ENCODE measurements at regions not wholly inside any gene's neighbourhood (a gene's known extent, or its start where the extent isn't known, plus 50 kb on each side); places are given as distances from the start of the nearest gene placed in this dataset.

DNA sequence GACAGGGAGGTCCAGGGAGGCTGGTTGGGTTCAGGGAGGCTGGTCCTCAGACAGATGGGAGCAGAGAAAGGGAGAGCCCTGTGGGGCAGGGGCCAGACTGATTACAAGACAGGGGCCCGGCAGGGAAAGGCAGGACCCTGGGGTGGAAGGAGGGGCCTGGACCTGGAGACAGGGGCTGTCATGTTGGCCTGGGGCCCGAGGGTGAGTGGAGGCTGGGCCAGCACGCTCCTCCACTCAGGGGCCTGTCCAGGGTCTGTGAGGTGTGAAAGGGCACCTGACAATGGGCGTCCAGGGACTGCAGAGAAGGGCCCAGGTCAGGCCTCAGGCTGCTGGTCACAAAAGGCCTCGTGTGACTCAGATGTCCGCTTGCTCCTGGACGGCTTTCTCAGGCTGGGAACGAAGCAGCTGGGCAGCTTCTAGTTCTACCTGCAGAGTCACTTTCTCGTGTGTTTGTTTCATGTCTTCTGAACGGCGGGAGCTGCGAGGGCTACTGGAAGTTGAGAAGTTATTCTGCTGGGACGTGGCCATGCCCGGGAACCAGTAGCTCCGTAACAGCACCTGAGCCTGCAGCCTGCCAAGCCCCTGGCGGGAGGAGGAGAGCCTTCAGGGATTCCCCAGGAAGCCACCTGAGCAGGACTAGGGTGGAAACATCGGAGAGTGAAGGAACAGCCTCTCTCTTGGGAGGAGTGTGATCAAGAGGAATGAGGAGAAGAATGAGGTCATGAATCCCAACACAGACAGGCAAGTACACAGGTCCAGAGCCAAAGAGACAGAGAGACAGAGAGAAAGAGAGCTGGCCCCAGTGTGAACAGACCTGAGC is 65.8 kb downstream of the KLF6 start:
- in situ Hi-C loops (cut with MboI; ENCODE audit: low sequenced_read_pairs) (no loop called here), intact Hi-C loops (cut with micrococcal nuclease) (no loop called here), dilution Hi-C loops (cut with HindIII; ENCODE audit: low sequenced_read_pairs, unreplicated experiment) (no loop called here)
- Histone ChIP-seq H4K8ac (ENCODE audit: low read depth in 2 of 2, low read length in 2 of 2) (no peak overlapping the region), H2AK5ac (ENCODE audit: low read depth, low read length) (no peak overlapping the region; the same call in 1 of the 2 replicates), H3K9ac (ENCODE audit: low read depth, low read length) (no peak overlapping the region), H3K4me3 (ENCODE audit: insufficient read depth, low read depth, low read length) (no peak overlapping the region), H3K4ac (ENCODE audit: low read depth, low read length) (no peak overlapping the region), H4K20me1 (ENCODE audit: insufficient read depth, low read length) (no peaks in the 10 kb centered on the region), H2BK5ac (ENCODE audit: low read depth, low read length, poor library complexity, severe bottlenecking) (no peak overlapping the region), H3K4me2 (ENCODE audit: low read depth, low read length) (no peak overlapping the region), H3K23ac (ENCODE audit: low read depth, low read length) (no peak overlapping the region), H2BK20ac (ENCODE audit: low read depth, low read length) (no peak overlapping the region), H2BK120ac (ENCODE audit: low read depth, low read length) (no peak overlapping the region), H3K4me1 (ENCODE audit: control insufficient read depth, insufficient read depth, low read length) (peaks cover 3% of the 10 kb centered on the region), H4K5ac (ENCODE audit: low read depth, low read length) (no peak overlapping the region), H3K27me3 (ENCODE audit: control insufficient read depth, insufficient read depth, low read length) (no peaks in the 10 kb centered on the region), H3K36me3 (ENCODE audit: control insufficient read depth, insufficient read depth, low read length) (no peaks in the 10 kb centered on the region), H3K9me1 (ENCODE audit: insufficient read depth, low read length) (no peaks in the 10 kb centered on the region), H3K18ac (ENCODE audit: low read depth, low read length) (peak overlapping the region; percentile 32; the same call in 1 of the 2 replicates), H3K9me3 (ENCODE audit: control insufficient read depth, insufficient read depth, low read length) (no peaks in the 10 kb centered on the region), H2AK9ac (replicated peaks; ENCODE audit: low read depth, low read length, poor library complexity) (no peak overlapping the region), H3K79me1 (ENCODE audit: low read depth in 1 of 2, low read length in 2 of 2) (no peaks in the 10 kb centered on the region), H2BK15ac (ENCODE audit: low read depth, low read length) (no peak overlapping the region), H3K56ac (ENCODE audit: extremely low read depth, insufficient read depth, low read length) (no peak overlapping the region), H3K14ac (replicated peaks; ENCODE audit: low read depth, low read length) (no peak overlapping the region), H2AFZ (replicated peaks; ENCODE audit: low read length, poor library complexity) (no peak overlapping the region), H4K91ac (ENCODE audit: insufficient read depth, low read depth, low read length) (no peak overlapping the region), H3K27ac (ENCODE audit: insufficient read depth, low read length) (no peak overlapping the region)
- TF ChIP-seq NFE2L2 (IDR thresholded peaks at IDR 0.05; ENCODE audit: low read depth, low read length) (no peak), FOS (IDR thresholded peaks at IDR 0.05; ENCODE audit: low read depth, low read length) (no peak), MXI1 (IDR thresholded peaks at IDR 0.05; ENCODE audit: borderline replicate concordance, low read depth, low read length) (no peak), CHD1 (IDR thresholded peaks at IDR 0.05; ENCODE audit: low read depth, low read length) (no peak), MAZ (IDR thresholded peaks at IDR 0.05; ENCODE audit: borderline replicate concordance, low read depth, low read length) (no peak), SMC3 (IDR thresholded peaks at IDR 0.05; ENCODE audit: low read depth, low read length) (no peak), RCOR1 (IDR thresholded peaks at IDR 0.05; ENCODE audit: insufficient replicate concordance, low read length) (no peak), ELK1 (IDR thresholded peaks at IDR 0.05; ENCODE audit: borderline replicate concordance, low read depth, low read length) (no peak), RFX5 (IDR thresholded peaks at IDR 0.05; ENCODE audit: low read depth, low read length) (no peak)
- TF ChIP-seq, protein P1, sequence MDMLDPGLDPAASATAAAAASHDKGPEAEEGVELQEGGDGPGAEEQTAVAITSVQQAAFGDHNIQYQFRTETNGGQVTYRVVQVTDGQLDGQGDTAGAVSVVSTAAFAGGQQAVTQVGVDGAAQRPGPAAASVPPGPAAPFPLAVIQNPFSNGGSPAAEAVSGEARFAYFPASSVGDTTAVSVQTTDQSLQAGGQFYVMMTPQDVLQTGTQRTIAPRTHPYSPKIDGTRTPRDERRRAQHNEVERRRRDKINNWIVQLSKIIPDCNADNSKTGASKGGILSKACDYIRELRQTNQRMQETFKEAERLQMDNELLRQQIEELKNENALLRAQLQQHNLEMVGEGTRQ (IDR thresholded peaks at IDR 0.05; ENCODE audit: low read depth, low read length) = no peak
- TF ChIP-seq, protein P2, sequence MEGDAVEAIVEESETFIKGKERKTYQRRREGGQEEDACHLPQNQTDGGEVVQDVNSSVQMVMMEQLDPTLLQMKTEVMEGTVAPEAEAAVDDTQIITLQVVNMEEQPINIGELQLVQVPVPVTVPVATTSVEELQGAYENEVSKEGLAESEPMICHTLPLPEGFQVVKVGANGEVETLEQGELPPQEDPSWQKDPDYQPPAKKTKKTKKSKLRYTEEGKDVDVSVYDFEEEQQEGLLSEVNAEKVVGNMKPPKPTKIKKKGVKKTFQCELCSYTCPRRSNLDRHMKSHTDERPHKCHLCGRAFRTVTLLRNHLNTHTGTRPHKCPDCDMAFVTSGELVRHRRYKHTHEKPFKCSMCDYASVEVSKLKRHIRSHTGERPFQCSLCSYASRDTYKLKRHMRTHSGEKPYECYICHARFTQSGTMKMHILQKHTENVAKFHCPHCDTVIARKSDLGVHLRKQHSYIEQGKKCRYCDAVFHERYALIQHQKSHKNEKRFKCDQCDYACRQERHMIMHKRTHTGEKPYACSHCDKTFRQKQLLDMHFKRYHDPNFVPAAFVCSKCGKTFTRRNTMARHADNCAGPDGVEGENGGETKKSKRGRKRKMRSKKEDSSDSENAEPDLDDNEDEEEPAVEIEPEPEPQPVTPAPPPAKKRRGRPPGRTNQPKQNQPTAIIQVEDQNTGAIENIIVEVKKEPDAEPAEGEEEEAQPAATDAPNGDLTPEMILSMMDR (conservative IDR thresholded peaks at IDR 0.05; ENCODE audit: low read depth, low read length) = no peak
- WGBS, 2 experiments (ENCODE audit: extremely low coverage in 2 of 2, insufficient read length in 1 of 2) = 93% methylated on average over 10 of the region's 17 CpGs; no CpG with 5 or more reads in 1 of the 2 experiments
- BruUV-seq (replicated peaks) = no TSS peak
- ChIA-PET CTCF (no interaction called here), POLR2A (ENCODE audit: unreplicated experiment) (no interaction called here)
- ATAC-seq (ENCODE audit: low read depth) = no peak
- no peak for DNase-seq
